ENCODE measurements at regions not wholly inside any gene's neighbourhood (a gene's known extent, or its start where the extent isn't known, plus 50 kb on each side); places are given as distances from the start of the nearest gene placed in this dataset.

- no peak for TF ChIP-seq ETS1 (IDR thresholded peaks at IDR 0.05)
- no peak for TF ChIP-seq NANOG (IDR thresholded peaks at IDR 0.05; ENCODE audit: borderline replicate concordance)
- no peak for TF ChIP-seq CTCF (conservative IDR thresholded peaks at IDR 0.05; ENCODE audit: low read depth in 2 of 2)
- no peak for TF ChIP-seq EZH2phosphoT487 (IDR thresholded peaks at IDR 0.05; ENCODE audit: unreplicated experiment)
These were observed 665.5 kb downstream of the USP25 start (continued) for GRCh38 chr21:16395285-16395684.

GRCh38 chr21:16402752-16403151, 673.0 kb downstream of the USP25 start:
- Histone ChIP-seq H4K20me1 (replicated peaks; ENCODE audit: insufficient read depth) (no peaks in the 10 kb centered on the region), H3K27ac (ENCODE audit: low read depth) (no peak overlapping the region), H3K9me2 (ENCODE audit: insufficient read depth) (peaks cover 5% of the 10 kb centered on the region; the same call in 1 of the 2 replicates), H3F3A (replicated peaks; ENCODE audit: low read depth) (no peaks in the 10 kb centered on the region), H2AFZ (no peak overlapping the region), H3K79me2 (replicated peaks; ENCODE audit: insufficient read depth) (no peaks in the 10 kb centered on the region), H3K4me3 (no peak overlapping the region), H3K4me1 (ENCODE audit: insufficient read depth) (no peaks in the 10 kb centered on the region), H3K36me3 (ENCODE audit: insufficient read depth) (no peaks in the 10 kb centered on the region), H3K4me2 (no peak overlapping the region), H3K27me3 (ENCODE audit: insufficient read depth) (no peaks in the 10 kb centered on the region)
- no peaks in the 10 kb centered on the region; the same call in 2 of the 3 replicates for H3K9me3 Mint-ChIP-seq
- H3K27me3 Mint-ChIP-seq (ENCODE audit: insufficient read depth, low read depth, poor library complexity) = no peaks in the 10 kb centered on the region
- H3K27ac Mint-ChIP-seq = no peak overlapping the region
- DNase-seq (ENCODE audit: low spot score) = no peak
- H3K4me1 Mint-ChIP-seq = no peaks in the 10 kb centered on the region; the same call in 2 of the 3 replicates
- no peak overlapping the region for H3K4me3 Mint-ChIP-seq
- no peaks in the 10 kb centered on the region for H3K36me3 Mint-ChIP-seq (ENCODE audit: low read depth)
- ATAC-seq = no peak
- no peak for TF ChIP-seq CREB1 (CRISPR knock-in tag; IDR thresholded peaks at IDR 0.05; ENCODE audit: low read depth)
- TF ChIP-seq ZNF114 (CRISPR knock-in tag; IDR thresholded peaks at IDR 0.05) = no peak
- TF ChIP-seq STAT1 (IDR thresholded peaks at IDR 0.05; ENCODE audit: unreplicated experiment) = no peak
- TF ChIP-seq EZH2 (IDR thresholded peaks at IDR 0.05; ENCODE audit: low read depth, unreplicated experiment) = no peak
- TF ChIP-seq CTCF (conservative IDR thresholded peaks at IDR 0.05; ENCODE audit: low read depth in 2 of 2) = no peak
- TF ChIP-seq ZNF331 (CRISPR knock-in tag; IDR thresholded peaks at IDR 0.05; ENCODE audit: low read depth) = no peak
- TF ChIP-seq JUNB (IDR thresholded peaks at IDR 0.05; ENCODE audit: unreplicated experiment) = no peak
- no peak for TF ChIP-seq ZNF462 (CRISPR knock-in tag; IDR thresholded peaks at IDR 0.05)
- no peak for TF ChIP-seq EZH2phosphoT487 (IDR thresholded peaks at IDR 0.05; ENCODE audit: unreplicated experiment)
- TF ChIP-seq NANOG (IDR thresholded peaks at IDR 0.05; ENCODE audit: borderline replicate concordance) = no peak

All from GM23338 (cell line).